ENCODE measurements at regions not wholly inside any gene's neighbourhood (a gene's known extent, or its start where the extent isn't known, plus 50 kb on each side); places are given as distances from the start of the nearest gene placed in this dataset.

DNA sequence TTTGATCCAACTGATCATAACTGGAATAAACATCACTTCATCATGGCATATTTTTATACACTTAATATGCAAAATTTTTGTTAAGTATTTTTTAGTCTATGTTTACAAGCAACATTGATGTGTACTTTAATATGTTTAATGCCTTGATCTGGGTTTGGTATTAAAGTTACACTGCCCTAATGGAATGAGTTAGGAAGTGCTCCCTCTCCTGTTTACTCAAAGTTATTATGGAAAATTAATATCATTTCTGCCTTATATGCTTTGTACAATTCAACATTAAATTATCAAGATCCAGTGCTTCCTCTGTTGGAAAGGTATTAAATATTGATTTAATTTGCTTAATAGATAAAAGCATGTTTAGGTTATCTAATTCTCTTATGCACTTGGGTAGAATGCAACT lies 927.3 kb upstream of the RAG2 start:
- Histone ChIP-seq H3K27me3 (no peaks in the 10 kb centered on the region), H3K9me3 (peaks cover 0 to 35% (median 0%) of the 10 kb centered on the region in 11 donors), H3K36me3 (no peaks in the 10 kb centered on the region), H3K4me1 (no peaks in the 10 kb centered on the region), H3K4me3 (no peak overlapping the region), H3K27ac (no peak overlapping the region)
- DNase-seq = no peak
- intact Hi-C loops (cut with DNase I) = no loop called here
- TF ChIP-seq, protein P1, sequence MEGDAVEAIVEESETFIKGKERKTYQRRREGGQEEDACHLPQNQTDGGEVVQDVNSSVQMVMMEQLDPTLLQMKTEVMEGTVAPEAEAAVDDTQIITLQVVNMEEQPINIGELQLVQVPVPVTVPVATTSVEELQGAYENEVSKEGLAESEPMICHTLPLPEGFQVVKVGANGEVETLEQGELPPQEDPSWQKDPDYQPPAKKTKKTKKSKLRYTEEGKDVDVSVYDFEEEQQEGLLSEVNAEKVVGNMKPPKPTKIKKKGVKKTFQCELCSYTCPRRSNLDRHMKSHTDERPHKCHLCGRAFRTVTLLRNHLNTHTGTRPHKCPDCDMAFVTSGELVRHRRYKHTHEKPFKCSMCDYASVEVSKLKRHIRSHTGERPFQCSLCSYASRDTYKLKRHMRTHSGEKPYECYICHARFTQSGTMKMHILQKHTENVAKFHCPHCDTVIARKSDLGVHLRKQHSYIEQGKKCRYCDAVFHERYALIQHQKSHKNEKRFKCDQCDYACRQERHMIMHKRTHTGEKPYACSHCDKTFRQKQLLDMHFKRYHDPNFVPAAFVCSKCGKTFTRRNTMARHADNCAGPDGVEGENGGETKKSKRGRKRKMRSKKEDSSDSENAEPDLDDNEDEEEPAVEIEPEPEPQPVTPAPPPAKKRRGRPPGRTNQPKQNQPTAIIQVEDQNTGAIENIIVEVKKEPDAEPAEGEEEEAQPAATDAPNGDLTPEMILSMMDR (IDR thresholded peaks at IDR 0.05) = peak in 1 of 9 donors; percentile 19
- no peak for ATAC-seq

DNA sequence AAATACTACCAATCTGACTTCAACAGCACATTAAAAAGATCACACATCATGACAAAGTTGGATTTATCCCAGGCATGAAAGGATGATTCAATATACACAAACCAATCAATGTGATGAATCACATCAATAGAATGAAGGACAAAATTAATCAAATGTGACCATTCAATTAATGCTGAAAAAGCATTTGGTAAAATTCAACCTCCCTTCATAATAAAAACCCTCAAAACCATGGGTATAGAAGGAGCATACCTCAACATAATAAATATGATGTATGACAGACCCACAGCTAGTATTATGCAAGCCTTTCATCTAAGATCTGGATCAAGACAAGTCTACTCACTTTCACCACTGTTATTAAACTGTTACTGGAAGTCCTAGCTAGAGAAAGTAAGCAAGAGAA lies 921.7 kb upstream of the RAG2 start:
- Histone ChIP-seq H3K27me3 (no peaks in the 10 kb centered on the region), H3K27ac (no peak overlapping the region), H3K9me3 (peaks cover 0 to 66% (median 23%) of the 10 kb centered on the region in 11 donors), H3K4me1 (no peaks in the 10 kb centered on the region), H3K4me3 (no peak overlapping the region), H3K36me3 (no peaks in the 10 kb centered on the region)
- no peak for DNase-seq
- TF ChIP-seq, protein P1 (IDR thresholded peaks at IDR 0.05) = no peak
- intact Hi-C loops (cut with DNase I) = no loop called here
- ATAC-seq = no peak

DNA sequence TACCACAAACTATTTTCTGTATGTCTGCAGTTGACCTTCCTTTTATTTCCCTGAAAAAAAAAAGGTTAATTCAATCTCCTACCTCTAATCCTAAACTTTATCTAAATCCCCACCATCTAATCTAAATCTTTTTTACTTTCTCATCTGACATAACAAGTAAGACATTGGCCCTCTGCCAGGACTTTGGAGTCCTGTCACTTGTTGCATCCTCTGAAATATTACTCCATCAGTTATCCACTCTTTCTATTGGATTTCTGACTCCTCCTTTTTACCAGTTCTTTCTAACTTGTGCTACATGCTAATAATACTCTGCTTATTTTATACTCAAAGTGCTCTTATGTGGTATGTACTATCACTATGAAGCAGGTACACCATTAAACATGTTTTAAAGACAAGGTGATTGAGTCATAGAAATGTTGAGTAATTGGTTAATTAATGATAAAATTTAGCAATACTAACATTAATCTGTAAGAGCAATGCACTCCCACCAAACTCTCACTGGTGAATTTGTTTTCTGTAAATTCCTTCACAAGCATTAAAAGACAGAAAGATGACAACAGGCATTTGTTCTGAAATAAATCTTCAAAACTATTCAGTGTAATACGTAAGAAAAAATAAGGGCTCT lies 914.2 kb upstream of the RAG2 start:
- no peaks in the 10 kb centered on the region for H3K36me3 ChIP-seq
- 92 to 94% methylated on average over 1 of the region's 1 CpG for WGBS, 2 donors
- ATAC-seq (no peak), DNase-seq (no peak)
- no peaks in the 10 kb centered on the region for H3K4me1 ChIP-seq
- intact Hi-C loops (cut with DNase I) = no loop called here
- H3K9me3 ChIP-seq = peaks cover 0 to 24% (median 11%) of the 10 kb centered on the region in 11 donors
- no peak overlapping the region for H3K4me3 ChIP-seq
- TF ChIP-seq, protein P1 (IDR thresholded peaks at IDR 0.05) = no peak
- H3K27me3 ChIP-seq = no peaks in the 10 kb centered on the region
- H3K27ac ChIP-seq = no peak overlapping the region

DNA sequence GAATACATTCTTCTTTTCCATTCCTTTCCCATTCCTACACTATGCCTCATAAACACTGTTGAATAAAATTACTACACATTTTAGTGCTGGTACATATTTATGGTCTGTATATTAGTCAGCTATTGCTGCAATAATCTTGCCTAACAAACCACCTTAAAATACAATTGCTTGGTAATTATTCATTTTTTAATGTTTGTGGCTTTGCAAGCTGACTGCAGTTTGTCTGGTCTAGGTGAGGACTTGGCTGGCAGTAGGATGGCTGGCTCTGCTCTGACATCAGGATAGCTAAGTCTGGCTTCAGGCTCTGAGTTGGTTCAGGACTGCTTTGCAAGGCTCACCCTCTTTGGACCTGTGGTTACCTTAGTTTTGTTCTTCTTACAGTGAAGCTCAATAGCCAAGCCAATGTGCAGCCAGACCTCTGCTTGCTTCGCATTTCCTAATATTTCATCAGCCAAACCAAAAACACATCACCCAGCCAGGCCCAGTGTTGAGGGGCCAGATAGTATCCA lies 913.4 kb upstream of the RAG2 start:
- TF ChIP-seq, protein P1 (IDR thresholded peaks at IDR 0.05) = no peak
- Histone ChIP-seq H3K27ac (no peak overlapping the region), H3K4me3 (no peak overlapping the region), H3K27me3 (no peaks in the 10 kb centered on the region), H3K36me3 (no peaks in the 10 kb centered on the region), H3K9me3 (peaks cover 0 to 16% (median 7%) of the 10 kb centered on the region in 11 donors), H3K4me1 (no peaks in the 10 kb centered on the region)
- DNase-seq (no peak), ATAC-seq (no peak)
- 77 to 78% methylated on average over 1 of the region's 1 CpG for WGBS, 2 donors
- intact Hi-C loops (cut with DNase I) = no loop called here

Data from heart right ventricle (tissue), 16 donors.